Astrocyte of the hippocampus (primary cell): ENCODE measurements at regions not wholly inside any gene's neighbourhood (a gene's known extent, or its start where the extent isn't known, plus 50 kb on each side); places are given as distances from the start of the nearest gene placed in this dataset.
"Not testable (repeated sequence)": the region's sequence is repeated elsewhere in the genome, so short reads cannot be mapped to it uniquely, and the experiment has no call there.

Experiments used
- DNase-seq: peaks from one replicate; pipeline ENCODE4 v3.0.0; 2011; ENCODE audit warnings: low read depth, low spot score

DNA sequence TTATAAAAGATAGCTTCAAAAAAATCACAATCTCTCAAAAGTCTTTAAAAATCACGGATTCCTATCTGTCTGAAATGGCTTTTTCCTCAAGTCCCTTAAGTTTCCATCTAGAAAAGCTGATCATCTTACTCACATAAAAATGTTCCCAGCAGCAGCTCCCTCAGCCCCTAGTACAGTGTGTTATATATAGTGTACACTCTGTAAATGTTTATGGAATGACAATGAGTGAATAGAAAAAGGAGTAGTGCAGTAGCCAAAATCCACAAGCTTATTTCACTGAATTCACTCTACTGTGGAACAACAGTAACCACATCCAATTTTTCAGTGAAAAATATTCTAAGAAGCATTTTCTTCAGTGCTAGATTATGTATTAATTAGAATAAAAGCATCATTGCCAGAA is 609.4 kb downstream of the DTWD2 start:
- peak; percentile 14 for DNase-seq

DNA sequence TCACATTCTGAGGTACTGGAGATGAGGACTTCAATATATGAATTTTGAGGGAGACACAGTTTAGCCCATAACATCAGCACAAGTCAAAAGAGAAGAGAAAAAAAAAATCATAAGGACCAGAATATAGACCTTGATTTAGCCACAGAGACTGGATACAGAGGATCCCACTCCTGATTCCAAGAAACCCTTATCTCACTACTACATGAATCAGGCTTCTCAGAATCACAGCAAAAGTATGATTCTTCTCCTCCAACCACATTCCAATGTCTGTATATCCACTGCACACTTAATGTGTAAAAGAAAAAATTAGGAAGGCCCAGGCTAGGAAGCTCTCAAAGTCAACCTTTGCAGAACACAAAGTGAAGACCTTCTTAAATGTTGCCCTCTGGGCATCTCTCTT is 610.9 kb downstream of the DTWD2 start:
- DNase-seq = no peak

DNA sequence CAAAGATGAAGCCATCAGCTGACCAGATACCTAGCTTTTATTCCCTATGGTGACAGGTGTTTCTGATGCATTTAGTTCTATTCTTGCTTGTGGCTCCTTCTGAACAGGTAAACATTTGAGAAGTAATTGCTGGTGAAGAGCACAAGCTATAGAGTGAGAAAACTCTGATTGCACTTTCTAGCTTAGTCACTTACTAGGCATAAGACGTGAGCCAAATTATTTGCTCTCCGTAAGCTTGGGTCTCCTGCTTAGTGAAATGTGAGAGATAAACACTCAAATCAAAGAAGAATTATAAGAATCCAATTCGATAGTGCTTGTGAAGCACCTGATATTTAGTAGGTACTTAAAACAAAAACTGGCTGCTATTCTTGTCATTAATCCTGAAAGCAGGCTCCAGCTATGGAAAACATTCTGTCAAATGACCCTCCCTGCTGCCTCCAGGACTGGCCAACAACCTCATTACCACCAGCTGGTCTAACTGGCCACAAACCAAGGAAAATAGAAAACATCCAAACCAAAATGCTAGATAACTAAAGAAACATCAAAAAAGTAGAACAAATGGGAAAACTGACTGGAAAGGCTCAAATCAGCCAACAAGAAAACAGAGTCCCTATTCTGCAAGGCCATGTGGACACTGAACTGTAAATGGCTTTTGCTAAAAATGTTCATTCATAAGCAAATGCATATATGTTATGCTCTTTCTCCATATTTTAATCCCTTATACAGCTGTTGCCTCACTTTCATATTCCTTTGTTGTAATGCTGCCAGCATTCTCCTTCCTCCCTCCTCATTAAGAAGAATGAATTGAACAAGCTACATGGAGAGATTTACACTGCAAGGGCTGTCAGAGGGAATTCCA is 616.1 kb downstream of the DTWD2 start:
- DNase-seq = peak; percentile 63

DNA sequence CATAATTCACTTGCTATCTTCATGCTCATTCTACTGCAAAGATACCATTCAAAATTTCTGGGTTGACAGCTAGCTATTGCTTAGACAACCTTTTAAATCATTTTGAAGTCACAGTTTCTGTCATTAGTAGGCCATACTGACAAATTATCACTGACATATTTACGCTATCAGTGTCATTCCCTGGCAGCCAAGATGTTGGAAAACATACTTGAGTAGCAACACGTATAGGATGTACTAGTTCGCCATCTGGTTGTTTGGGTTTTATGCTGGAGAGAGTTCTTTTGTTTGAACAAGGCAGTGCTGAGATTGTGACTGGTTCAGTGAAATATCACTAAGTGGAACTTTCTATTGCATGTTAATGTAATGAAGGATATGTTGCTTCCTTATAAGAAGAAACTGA is 621.9 kb downstream of the DTWD2 start:
- no peak for DNase-seq

DNA sequence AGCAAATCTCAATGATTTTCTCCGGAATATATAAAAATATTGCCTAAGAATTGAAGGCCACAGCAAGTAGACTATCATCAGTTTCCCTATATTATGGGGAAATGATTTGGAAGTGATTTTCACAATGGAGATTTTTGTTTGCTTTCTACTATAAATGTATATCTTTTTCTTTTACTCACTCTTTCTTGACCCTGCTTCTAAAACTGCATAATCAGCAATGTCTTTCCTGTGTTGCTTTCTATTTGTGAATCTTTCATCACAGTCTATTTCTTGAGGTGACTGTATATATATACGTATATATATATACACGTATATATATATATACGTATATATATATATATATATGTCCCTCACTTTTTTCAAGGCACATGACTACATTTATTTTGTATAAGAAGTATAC is 622.6 kb downstream of the DTWD2 start:
- no peak for DNase-seq

DNA sequence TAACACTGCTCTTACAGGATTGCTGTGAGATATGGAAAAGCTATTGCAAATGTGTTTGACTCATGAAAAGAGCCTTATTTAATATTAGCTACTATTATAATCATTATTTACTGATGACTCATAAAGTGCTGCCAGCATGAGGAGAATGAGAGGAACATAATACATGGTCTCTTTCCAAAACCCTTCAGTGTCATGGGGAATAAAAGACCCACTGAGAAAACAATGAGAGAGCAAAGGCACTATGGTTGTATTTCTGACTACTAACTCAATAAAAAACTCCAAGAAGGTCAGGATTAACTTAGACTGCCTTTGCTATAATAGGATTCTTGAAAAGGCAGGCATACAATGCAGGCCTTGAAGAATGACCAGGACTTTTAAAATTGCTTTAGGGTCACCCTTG is 633.5 kb downstream of the DTWD2 start:
- peak; percentile 17 for DNase-seq

DNA sequence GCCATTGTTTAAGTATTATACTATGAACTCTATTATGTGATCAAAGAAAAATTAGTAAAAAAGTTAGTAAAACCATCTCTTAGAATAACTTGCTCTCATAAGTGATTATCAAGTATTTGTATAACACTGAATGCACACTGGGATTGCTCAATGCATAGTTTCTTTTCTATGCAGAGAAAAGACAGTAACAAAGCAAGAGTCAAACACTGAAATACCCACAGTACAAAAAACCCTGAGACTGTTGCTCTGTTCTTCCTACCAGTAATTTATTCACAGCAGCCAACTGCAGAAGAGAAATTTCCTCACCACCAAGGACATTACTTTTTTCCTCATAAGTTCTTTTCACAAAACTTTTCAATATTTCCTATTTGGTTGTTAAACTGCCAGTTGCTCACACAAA is 634.4 kb downstream of the DTWD2 start:
- no peak for DNase-seq

DNA sequence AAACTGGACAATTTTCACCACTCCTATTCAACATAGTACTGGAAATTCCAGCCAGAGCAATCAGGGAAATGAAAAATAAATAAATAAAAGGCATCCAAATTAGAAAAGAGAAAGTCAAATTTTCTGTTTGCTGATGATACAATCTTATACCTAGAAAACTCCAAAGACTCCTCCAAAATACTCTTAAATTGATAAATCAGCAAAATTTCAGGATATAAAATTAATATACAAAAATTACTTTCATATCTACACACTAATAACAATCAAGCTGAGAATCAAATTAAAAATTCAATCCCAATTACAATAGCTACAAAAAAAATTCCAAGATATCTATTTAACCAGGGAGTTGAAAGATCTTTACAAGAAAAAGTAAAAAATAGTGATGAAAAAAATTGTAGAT is 651.9 kb downstream of the DTWD2 start:
- no peak for DNase-seq

DNA sequence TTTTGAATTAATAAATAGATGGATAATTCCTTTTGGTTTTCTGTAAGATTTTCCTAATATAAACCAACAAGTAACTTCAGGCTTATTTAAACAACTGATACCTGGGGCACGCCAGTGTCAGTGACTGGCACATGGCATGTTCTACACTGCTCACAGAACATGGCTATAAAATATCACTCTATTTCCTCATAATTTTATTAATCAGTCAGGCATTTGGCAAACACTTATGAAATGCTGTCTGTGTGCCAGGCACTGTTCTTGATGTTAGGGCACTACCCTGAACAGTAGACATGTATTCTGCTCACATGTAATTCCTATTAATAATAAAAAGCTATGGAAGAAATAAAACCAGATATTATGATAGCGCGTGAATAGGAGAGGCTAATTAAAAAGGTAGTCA is 661.0 kb downstream of the DTWD2 start:
- no peak for DNase-seq

DNA sequence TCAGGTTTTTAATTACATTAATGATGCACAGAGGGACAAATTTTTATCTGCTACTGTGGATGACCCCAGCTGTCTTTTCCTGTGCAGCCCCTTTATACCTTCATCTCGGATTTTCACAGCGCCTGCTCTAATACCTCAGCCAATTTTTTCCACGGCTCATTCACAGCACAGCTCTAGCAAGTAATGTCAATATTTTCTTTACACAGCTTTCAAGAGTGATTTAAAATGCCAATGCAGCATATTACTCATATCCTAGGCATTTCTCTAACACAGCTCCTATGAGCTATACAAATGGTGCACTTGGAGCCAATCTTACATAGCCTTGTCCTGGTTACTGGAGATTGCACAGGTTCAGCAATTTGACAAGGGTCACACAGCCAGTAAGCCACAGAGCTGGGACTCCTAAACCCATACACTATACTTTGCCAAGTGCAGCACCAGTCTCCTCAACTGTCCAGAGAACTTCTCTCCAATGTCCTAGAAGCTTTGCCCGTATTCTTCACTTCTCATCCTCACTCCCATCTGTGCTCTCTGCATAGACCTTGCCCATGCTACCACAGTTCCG is 661.8 kb downstream of the DTWD2 start:
- DNase-seq = peak; percentile 78

DNA sequence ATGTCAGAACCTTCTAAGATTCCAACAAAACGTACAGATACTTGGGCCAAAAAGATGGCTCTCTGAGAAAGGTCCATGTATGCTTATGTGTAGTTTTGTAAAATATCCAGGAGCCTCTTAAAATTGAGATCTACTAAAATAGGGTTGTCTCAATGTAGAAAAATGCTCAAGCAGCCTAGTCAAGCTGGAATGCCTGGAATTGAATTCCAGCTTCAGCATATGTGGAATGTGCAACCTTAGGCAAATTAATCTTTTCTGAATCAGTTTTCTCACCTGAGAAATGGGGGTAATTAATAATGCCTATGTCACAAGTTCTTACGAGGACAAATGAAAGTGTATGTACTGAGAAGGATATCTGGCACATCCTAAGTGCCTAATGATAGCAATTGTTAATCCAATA is 662.4 kb downstream of the DTWD2 start:
- peak; percentile 48 for DNase-seq

DNA sequence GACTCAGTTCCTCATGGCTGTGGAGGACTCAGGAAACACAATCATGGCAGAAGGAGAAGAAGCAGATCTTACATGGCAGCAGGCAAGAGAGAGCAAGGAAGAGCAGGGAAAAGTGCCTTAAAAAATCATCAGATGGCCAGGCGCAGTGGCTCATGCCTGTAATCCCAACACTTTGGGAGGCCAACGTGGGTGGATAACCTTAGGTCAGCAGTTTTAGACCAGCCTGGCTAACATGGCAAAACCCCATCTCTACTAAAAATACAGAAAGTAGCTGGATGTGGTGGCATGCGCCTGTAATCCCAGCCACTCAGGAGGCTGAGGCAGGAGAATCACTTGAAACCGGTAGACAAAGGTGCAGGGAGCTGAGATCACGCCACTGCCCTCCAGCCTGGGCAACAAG is 664.6 kb downstream of the DTWD2 start:
- DNase-seq = not testable (repeated sequence)

DNA sequence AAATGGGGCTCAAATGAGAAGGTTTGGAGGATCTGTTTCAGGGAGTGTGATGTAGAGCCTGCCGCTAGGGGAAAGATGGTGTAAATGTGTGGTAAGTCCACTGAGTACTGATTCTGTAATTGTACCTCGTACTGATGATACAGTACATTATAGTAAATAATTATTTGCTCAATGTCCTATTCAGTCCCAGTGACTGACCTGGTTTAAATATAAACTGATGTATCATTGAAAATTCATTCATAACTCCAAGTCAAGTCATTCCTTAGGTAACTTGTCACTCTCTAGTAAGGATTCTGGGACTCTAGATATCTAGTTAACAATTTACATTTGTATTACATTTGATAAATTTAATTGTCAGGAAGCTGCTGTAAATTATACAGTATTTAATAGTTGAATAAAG is 667.3 kb downstream of the DTWD2 start:
- no peak for DNase-seq

DNA sequence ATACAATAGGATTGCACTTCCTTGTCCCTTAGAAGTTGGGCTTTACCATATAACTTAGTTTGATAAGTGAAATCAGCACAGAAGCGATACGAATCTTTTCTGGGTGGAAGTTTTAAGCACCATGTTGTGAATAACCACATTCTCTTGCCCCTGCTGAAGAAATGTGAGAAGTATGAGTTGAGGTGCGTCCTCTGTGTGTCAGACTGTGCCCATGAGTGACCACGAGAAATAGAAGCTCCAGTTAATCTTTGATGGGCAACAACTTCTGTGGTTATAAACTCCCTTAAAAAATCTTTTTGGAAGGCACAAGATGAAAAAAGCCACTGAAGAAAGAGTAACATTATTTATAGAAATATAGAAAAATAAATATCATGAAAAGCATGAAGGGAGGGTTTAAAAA is 668.2 kb downstream of the DTWD2 start:
- DNase-seq = no peak

DNA sequence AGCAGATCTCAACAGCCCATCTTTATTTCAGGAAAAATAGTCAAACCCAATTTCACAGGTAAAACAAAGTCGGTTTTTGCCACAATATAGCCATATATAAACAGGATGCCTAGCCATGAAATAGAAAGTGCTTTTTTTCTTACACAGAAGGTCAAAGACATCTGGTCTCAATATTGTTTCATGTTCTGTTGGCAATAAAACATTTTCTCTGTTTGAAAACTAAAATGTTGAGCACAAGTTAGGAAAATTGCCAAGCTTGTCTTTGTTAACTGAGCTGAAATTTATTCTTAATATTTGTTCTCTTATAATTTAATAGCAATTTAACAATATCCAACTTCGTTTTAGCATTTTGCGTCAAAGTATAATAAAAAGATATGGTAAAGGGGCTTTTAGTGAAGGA is 673.4 kb downstream of the DTWD2 start:
- no peak for DNase-seq

DNA sequence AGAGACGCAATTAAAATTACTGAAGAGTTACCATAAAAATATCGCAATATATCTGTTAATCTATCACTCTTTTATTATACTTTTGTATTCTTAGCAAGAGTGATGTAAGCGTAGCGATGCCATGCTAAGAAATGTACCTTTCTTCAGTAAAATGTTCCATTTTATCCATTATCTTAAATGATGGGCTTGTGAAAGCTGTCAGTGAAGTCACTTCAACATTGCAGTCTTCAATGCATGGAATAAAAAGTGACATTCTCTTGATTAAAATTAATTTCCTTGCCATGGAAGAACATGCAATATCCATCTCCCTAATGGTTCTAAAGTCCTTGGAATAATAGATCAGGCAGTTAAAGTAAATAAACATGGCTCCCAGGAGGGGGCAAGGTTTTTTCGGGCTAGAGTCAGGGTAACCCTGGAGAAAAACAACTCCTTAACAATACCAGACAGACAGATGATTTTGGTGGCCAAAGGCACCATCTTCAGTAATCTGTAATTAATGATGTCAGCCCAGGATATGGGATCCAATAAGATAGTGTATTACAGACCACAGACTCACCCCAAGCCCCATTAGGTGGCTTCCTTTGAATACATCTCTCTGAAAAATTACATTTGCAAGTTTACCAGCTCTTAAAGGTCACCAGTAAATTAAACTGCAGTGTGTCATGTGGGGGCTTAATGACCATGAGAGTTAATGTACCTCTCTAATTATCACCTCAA is 677.1 kb downstream of the DTWD2 start:
- DNase-seq = no peak

DNA sequence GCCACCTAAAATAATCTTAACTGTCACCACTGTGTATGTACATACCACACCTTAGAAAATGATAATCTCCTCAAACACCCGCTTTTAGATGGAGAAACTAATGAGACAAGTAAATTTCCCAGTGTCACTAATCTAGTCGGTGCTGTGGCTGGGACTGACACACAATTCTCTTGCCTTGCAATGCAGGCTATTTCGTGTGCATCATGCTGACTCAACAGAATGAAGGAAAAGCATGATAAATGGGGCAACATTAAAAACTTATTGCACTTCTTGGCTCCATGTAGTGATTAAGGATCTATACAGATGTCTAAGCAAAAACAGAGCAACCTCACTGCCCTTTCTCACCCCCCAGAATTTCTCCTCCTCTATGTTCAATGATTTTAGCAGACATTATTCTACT is 677.9 kb downstream of the DTWD2 start:
- no peak for DNase-seq

DNA sequence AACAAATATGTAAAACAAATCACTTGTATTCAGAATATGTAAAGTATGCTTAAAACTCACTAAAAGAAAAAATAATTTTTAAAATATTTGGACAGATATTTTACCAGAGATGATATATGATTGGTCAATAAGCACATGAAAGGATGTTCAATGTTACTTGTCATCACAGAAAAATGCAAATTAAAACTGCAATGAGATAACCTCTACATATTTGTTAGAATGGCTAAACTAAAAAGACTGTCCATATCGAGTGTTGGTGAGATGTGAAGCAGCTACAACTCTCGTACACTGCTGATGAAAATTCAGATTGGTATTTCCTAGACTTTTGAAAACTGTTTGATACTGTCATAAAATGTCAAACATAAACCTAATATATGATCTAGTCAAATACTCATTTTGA is 685.1 kb downstream of the DTWD2 start:
- no peak for DNase-seq

DNA sequence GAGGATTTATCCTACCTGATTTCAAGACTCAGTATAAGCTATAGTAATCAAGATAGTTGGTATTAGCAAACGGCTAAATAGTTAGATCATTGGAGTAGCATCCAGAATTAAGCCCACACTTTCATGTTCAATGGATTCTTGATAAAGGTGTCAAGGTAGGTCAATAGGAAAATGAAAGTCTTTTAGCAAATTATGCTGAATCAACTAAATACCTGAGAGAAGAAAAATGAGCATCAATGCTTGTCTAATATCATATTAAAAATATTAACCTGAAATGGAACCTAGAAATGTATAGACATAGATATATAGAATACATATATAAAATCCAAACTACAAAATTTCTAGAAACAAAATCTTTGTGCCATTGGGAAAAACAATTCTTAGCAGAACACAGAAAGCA is 685.6 kb downstream of the DTWD2 start:
- no peak for DNase-seq

DNA sequence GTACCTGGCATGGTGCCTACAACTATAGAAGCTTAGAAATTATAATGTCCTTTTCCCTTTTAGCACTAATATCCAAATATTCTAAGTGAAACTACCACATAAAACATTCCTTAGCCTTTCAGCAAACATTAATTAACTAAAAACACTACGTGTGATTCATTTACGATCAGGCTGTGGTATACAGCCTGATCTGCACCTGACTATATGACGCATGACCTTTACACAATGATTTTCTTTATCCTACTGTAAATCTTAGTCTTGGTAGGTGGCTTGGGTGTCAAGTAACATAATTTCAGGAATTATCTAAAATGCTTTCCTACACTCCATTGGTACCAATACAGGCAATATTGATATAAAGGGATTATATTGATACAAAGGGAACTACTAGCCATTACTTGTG is 686.7 kb downstream of the DTWD2 start:
- DNase-seq = no peak

DNA sequence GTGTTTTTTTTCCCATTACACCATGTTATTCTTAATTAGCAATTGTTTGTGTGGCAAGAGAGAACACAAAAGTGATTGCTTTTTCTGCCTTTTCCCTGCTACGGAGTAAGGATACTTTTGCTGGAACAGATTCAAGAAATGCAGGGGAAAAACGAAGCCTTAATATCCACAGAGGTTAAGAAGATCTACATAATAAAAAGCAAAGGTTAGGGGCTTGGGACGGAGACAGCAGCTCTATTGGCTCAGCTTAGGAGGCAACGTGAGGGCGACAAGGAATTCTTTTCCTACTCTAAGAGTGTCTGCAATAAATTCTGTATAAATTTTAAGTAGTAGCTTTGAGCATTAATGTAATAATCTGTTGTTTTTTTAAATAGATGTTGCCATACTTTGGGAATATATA is 693.3 kb downstream of the DTWD2 start:
- no peak for DNase-seq

DNA sequence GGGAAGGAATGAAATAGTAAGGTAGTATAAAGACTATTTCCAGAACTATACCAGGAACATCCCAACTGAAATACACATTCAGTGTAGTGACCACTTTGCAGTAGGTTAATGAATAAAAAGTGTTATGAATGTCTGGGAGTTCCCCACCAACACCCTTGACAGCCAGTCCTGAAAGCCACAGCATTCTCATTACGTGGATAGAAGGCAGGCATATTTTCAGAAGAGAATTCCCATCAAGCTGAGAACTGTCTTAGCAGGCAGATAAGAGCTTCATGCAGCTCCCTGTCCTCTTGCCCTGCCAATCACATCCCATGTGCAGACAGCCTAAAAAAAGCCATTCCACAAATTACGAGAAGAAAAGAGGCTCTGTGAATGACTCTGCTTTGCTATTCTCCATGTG is 695.0 kb downstream of the DTWD2 start:
- no peak for DNase-seq

DNA sequence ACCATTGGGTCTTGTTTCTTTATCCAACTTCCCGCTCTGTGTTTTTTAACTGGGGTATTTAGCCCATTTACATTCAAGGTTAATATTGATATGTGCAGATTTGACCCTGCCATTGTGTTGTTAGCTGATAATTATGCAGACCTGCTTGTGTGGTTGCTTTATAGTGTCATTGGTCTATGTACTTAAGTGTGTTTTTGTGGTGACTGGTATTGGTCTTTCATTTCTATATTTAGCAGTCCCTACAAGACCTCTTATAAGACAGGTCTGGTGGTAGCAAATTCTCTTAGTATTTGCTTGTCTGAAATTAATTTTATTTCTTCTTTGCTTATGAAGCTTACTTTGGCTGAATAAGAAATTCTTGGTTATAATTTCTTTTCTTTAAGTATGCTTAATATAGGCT is 698.1 kb downstream of the DTWD2 start:
- DNase-seq = no peak
